ENCODE measurements at regions not wholly inside any gene's neighbourhood (a gene's known extent, or its start where the extent isn't known, plus 50 kb on each side); places are given as distances from the start of the nearest gene placed in this dataset.

- no peak for DNase-seq (ENCODE audit: low read depth in 2 of 2)
- H4K20me1 ChIP-seq (ENCODE audit: control insufficient read depth, extremely low read depth, insufficient read depth, low read length), result no peaks in the 10 kb centered on the region
- H2AFZ ChIP-seq (ENCODE audit: low read length), result no peak overlapping the region
- H3K4me1 ChIP-seq (ENCODE audit: control insufficient read depth, extremely low read depth, insufficient read depth, low read length), result no peaks in the 10 kb centered on the region
- H3K9me3 ChIP-seq (ENCODE audit: control insufficient read depth, insufficient read depth, low read depth, low read length), result no peaks in the 10 kb centered on the region
- H3K79me2 ChIP-seq (ENCODE audit: control insufficient read depth, insufficient read depth, low read length), result no peaks in the 10 kb centered on the region
- no peaks in the 10 kb centered on the region for H3K36me3 ChIP-seq (ENCODE audit: control insufficient read depth, insufficient read depth, low read length)
- TF ChIP-seq CTCF (conservative IDR thresholded peaks at IDR 0.05 in 1 of 2, IDR thresholded peaks at IDR 0.05 in 1 of 2; ENCODE audit: low read depth in 1 of 2, low read length in 2 of 2) (no peak), EZH2 (IDR thresholded peaks at IDR 0.05; ENCODE audit: low read length, missing control alignments) (no peak)
- H3K27ac ChIP-seq (ENCODE audit: insufficient read depth, low read length), result no peak overlapping the region
- H3K4me2 ChIP-seq (ENCODE audit: extremely low read depth, insufficient read depth, low read length), result no peak overlapping the region
- no peak overlapping the region for H3K9ac ChIP-seq (ENCODE audit: insufficient read depth, low read length)
- no peak overlapping the region for H3K4me3 ChIP-seq (replicated peaks in 1 of 4; ENCODE audit: control extremely low read depth in 1 of 4, insufficient read depth in 1 of 4, low read depth in 3 of 4, low read length in 4 of 4)
- H3K27me3 ChIP-seq (ENCODE audit: control insufficient read depth, insufficient read depth, low read length), result no peaks in the 10 kb centered on the region
Measured at GRCh38 chr14:31942166-31942841, 134.8 kb upstream of the ARHGAP5 start.

GRCh38 chr14:31943217-31943799, 133.8 kb upstream of the ARHGAP5 start:
- TF ChIP-seq CTCF (conservative IDR thresholded peaks at IDR 0.05 in 1 of 2, IDR thresholded peaks at IDR 0.05 in 1 of 2; ENCODE audit: low read depth in 1 of 2, low read length in 2 of 2) (no peak), EZH2 (IDR thresholded peaks at IDR 0.05; ENCODE audit: low read length, missing control alignments) (no peak)
- H4K20me1 ChIP-seq (ENCODE audit: control insufficient read depth, extremely low read depth, insufficient read depth, low read length), result no peaks in the 10 kb centered on the region
- H3K4me2 ChIP-seq (ENCODE audit: extremely low read depth, insufficient read depth, low read length), result no peak overlapping the region
- H3K9ac ChIP-seq (ENCODE audit: insufficient read depth, low read length), result no peak overlapping the region
- H3K4me3 ChIP-seq (replicated peaks in 1 of 4; ENCODE audit: control extremely low read depth in 1 of 4, insufficient read depth in 1 of 4, low read depth in 3 of 4, low read length in 4 of 4), result no peak overlapping the region
- no peaks in the 10 kb centered on the region for H3K79me2 ChIP-seq (ENCODE audit: control insufficient read depth, insufficient read depth, low read length)
- no peaks in the 10 kb centered on the region for H3K36me3 ChIP-seq (ENCODE audit: control insufficient read depth, insufficient read depth, low read length)
- H3K9me3 ChIP-seq (ENCODE audit: control insufficient read depth, insufficient read depth, low read depth, low read length), result no peaks in the 10 kb centered on the region
- H3K27ac ChIP-seq (ENCODE audit: insufficient read depth, low read length), result no peak overlapping the region
- H3K4me1 ChIP-seq (ENCODE audit: control insufficient read depth, extremely low read depth, insufficient read depth, low read length), result no peaks in the 10 kb centered on the region
- H2AFZ ChIP-seq (ENCODE audit: low read length), result no peak overlapping the region
- DNase-seq (ENCODE audit: low read depth in 2 of 2), result no peak
- no peaks in the 10 kb centered on the region for H3K27me3 ChIP-seq (ENCODE audit: control insufficient read depth, insufficient read depth, low read length)

- Histone ChIP-seq H2AFZ (ENCODE audit: low read length) (no peak overlapping the region), H3K9ac (ENCODE audit: insufficient read depth, low read length) (no peak overlapping the region), H3K4me1 (ENCODE audit: control insufficient read depth, extremely low read depth, insufficient read depth, low read length) (no peaks in the 10 kb centered on the region), H3K4me3 (replicated peaks in 1 of 4; ENCODE audit: control extremely low read depth in 1 of 4, insufficient read depth in 1 of 4, low read depth in 3 of 4, low read length in 4 of 4) (no peak overlapping the region), H3K27me3 (ENCODE audit: control insufficient read depth, insufficient read depth, low read length) (no peaks in the 10 kb centered on the region), H3K27ac (ENCODE audit: insufficient read depth, low read length) (no peak overlapping the region), H4K20me1 (ENCODE audit: control insufficient read depth, extremely low read depth, insufficient read depth, low read length) (no peaks in the 10 kb centered on the region), H3K4me2 (ENCODE audit: extremely low read depth, insufficient read depth, low read length) (no peak overlapping the region), H3K36me3 (ENCODE audit: control insufficient read depth, insufficient read depth, low read length) (no peaks in the 10 kb centered on the region), H3K79me2 (ENCODE audit: control insufficient read depth, insufficient read depth, low read length) (no peaks in the 10 kb centered on the region), H3K9me3 (ENCODE audit: control insufficient read depth, insufficient read depth, low read depth, low read length) (no peaks in the 10 kb centered on the region)
- no peak for TF ChIP-seq CTCF (conservative IDR thresholded peaks at IDR 0.05 in 1 of 2, IDR thresholded peaks at IDR 0.05 in 1 of 2; ENCODE audit: low read depth in 1 of 2, low read length in 2 of 2)
- TF ChIP-seq EZH2 (IDR thresholded peaks at IDR 0.05; ENCODE audit: low read length, missing control alignments), result no peak
- no peak for DNase-seq (ENCODE audit: low read depth in 2 of 2)
Measured at GRCh38 chr14:31943861-31944255, 133.2 kb upstream of the ARHGAP5 start.

All from fibroblast of lung (primary cell).